CD8-positive, alpha-beta memory T cell (primary cell): ENCODE measurements at regions not wholly inside any gene's neighbourhood (a gene's known extent, or its start where the extent isn't known, plus 50 kb on each side); places are given as distances from the start of the nearest gene placed in this dataset.
A peak's percentile ranks its signal among the peaks of the same experiment; 100 is the strongest.

Source experiments
- CTCF ChIA-PET: fragments of 350-600 bp; sonication (Branson Sonifier 250); formaldehyde crosslinking; loops from one replicate; lab custom pipeline; 2021; ENCODE audit warnings: antibody characterized with exemption; lab: Charles Lee
- POLR2A ChIA-PET: fragments of 350-600 bp; sonication (Branson Sonifier 250); formaldehyde crosslinking; loops from one replicate; lab custom pipeline; 2021; ENCODE audit warnings: antibody characterized with exemption; lab: Charles Lee
- DNase-seq, 5 donors: peaks; one replicate each; pipeline versions ENCODE4 v3.0.0 to v3.0.0-alpha.2; 2020 to 2022; ENCODE audit warnings: mixed read lengths in 1 of 5
- H3K27ac ChIP-seq: one replicate; pipeline ENCODE4 v1.7.0; 2013; ENCODE audit warnings: low read depth, mild to moderate bottlenecking, low read length, moderate library complexity
- H3K27me3 ChIP-seq: 2 replicates; pipeline ENCODE4 v1.7.0; 2013; ENCODE audit warnings: low read length, mild to moderate bottlenecking; ENCODE audit not compliant: insufficient read depth, poor library complexity, severe bottlenecking
- H3K36me3 ChIP-seq: 2 replicates; pipeline ENCODE4 v1.7.0; 2013; ENCODE audit warnings: mild to moderate bottlenecking, low read length, moderate library complexity; ENCODE audit not compliant: insufficient read depth
- H3K4me1 ChIP-seq: 2 replicates; pipeline ENCODE4 v1.7.0; 2013; ENCODE audit warnings: mild to moderate bottlenecking, low read length, moderate library complexity; ENCODE audit not compliant: insufficient read depth
- H3K4me3 ChIP-seq: 2 replicates; pipeline ENCODE4 v1.7.0; 2013; ENCODE audit warnings: mild to moderate bottlenecking, low read length
- H3K9me3 ChIP-seq: 2 replicates; pipeline ENCODE4 v1.7.0; 2013; ENCODE audit warnings: mild to moderate bottlenecking, low read length
- H3K27ac Mint-ChIP-seq, 8 donors: one replicate each; pipeline ENCODE4 v1.8.0; 2020 to 2021; ENCODE audit warnings: mixed read lengths in 8 of 8, mild to moderate bottlenecking in 6 of 8, inconsistent platforms in 3 of 8, moderate library complexity in 3 of 8
- H3K27me3 Mint-ChIP-seq, 2 donors: one replicate each; pipeline ENCODE4 v1.8.0; 2020 to 2021; ENCODE audit warnings: mixed read lengths in 2 of 2, mild to moderate bottlenecking in 1 of 2, moderate library complexity in 1 of 2
- H3K36me3 Mint-ChIP-seq, 3 donors: one replicate each; pipeline ENCODE4 v1.8.0; 2020 to 2021; ENCODE audit warnings: mixed read lengths in 3 of 3, inconsistent platforms in 1 of 3, mild to moderate bottlenecking in 1 of 3
- H3K4me1 Mint-ChIP-seq, 3 donors: one replicate each; pipeline ENCODE4 v1.8.0; 2020 to 2021; ENCODE audit warnings: mixed read lengths in 3 of 3, inconsistent platforms in 1 of 3, mild to moderate bottlenecking in 1 of 3
- H3K4me3 Mint-ChIP-seq, 7 donors: one replicate each; pipeline ENCODE4 v1.8.0; 2020 to 2021; ENCODE audit warnings: mixed read lengths in 7 of 7, mild to moderate bottlenecking in 6 of 7, moderate library complexity in 4 of 7, inconsistent platforms in 2 of 7
- H3K9me3 Mint-ChIP-seq, 5 donors: one replicate each; pipeline ENCODE4 v1.8.0; 2020 to 2022; ENCODE audit warnings: mixed read lengths in 5 of 5, mild to moderate bottlenecking in 3 of 5, moderate library complexity in 2 of 5, inconsistent platforms in 1 of 5

GRCh38 chr10:3573498-3573897 lies 211.5 kb downstream of the KLF6 start:
- no peak for DNase-seq

GRCh38 chr10:3571310-3571825 lies 213.6 kb downstream of the KLF6 start:
- no peak for DNase-seq
- POLR2A ChIA-PET: no interaction called here
- Mint-ChIP-seq H3K9me3 (no peaks in the 10 kb centered on the region), H3K27me3 (peaks cover 4 to 7% of the 10 kb centered on the region in 2 donors), H3K27ac (no peak overlapping the region), H3K4me1 (peaks cover 10 to 18% (median 14%) of the 10 kb centered on the region in 3 donors), H3K36me3 (peaks cover 0 to 4% (median 0%) of the 10 kb centered on the region in 3 donors), H3K4me3 (no peak overlapping the region)
- H3K9me3 ChIP-seq: no peaks in the 10 kb centered on the region
- no peaks in the 10 kb centered on the region for H3K36me3 ChIP-seq
- no peak overlapping the region for H3K4me3 ChIP-seq
- no peak overlapping the region for H3K27ac ChIP-seq
- H3K4me1 ChIP-seq: peaks cover 8% of the 10 kb centered on the region
- no peaks in the 10 kb centered on the region for H3K27me3 ChIP-seq
- CTCF ChIA-PET: no interaction called here

More at GRCh38 chr10:3573498-3573897, 211.5 kb downstream of the KLF6 start:
- Histone ChIP-seq H3K36me3 (no peaks in the 10 kb centered on the region), H3K9me3 (no peaks in the 10 kb centered on the region), H3K27ac (no peak overlapping the region), H3K4me3 (no peak overlapping the region), H3K27me3 (no peaks in the 10 kb centered on the region), H3K4me1 (no peaks in the 10 kb centered on the region)
- Mint-ChIP-seq H3K27ac (no peak overlapping the region), H3K4me1 (peaks cover under 1 to 2% (median 2%) of the 10 kb centered on the region in 3 donors), H3K36me3 (peaks cover 0 to 4% (median 0%) of the 10 kb centered on the region in 3 donors), H3K9me3 (no peaks in the 10 kb centered on the region), H3K4me3 (no peak overlapping the region), H3K27me3 (peaks cover 6 to 19% of the 10 kb centered on the region in 2 donors)
- POLR2A ChIA-PET: no interaction called here
- CTCF ChIA-PET: interaction anchor here (1.0 to 1.4 kb wide), 2 partner anchors 9 to 23 kb away, joined by 3 to 4 read pairs; no protein-coding TSS in a partner anchor

- DNase-seq: no peak
- H3K36me3 Mint-ChIP-seq: peaks cover 0 to 4% (median 0%) of the 10 kb centered on the region in 3 donors
- CTCF ChIA-PET: no interaction called here
- Histone ChIP-seq H3K9me3 (no peaks in the 10 kb centered on the region), H3K36me3 (no peaks in the 10 kb centered on the region), H3K4me1 (peaks cover 8% of the 10 kb centered on the region), H3K27ac (no peak overlapping the region), H3K27me3 (no peaks in the 10 kb centered on the region), H3K4me3 (no peak overlapping the region)
- peaks cover 0 to under 1% (median 0%) of the 10 kb centered on the region in 5 donors for H3K9me3 Mint-ChIP-seq
- H3K27ac Mint-ChIP-seq: no peak overlapping the region
- H3K4me3 Mint-ChIP-seq: no peak overlapping the region
- H3K27me3 Mint-ChIP-seq: peaks cover 4 to 7% of the 10 kb centered on the region in 2 donors
- peaks cover 10 to 18% (median 14%) of the 10 kb centered on the region in 3 donors for H3K4me1 Mint-ChIP-seq
- POLR2A ChIA-PET: no interaction called here
These were observed 214.1 kb downstream of the KLF6 start for GRCh38 chr10:3570855-3571266.

GRCh38 chr10:3570131-3570729 lies 214.8 kb downstream of the KLF6 start:
- Histone ChIP-seq H3K4me3 (no peak overlapping the region), H3K27ac (no peak overlapping the region), H3K36me3 (no peaks in the 10 kb centered on the region), H3K4me1 (peaks cover 8% of the 10 kb centered on the region), H3K9me3 (no peaks in the 10 kb centered on the region), H3K27me3 (no peaks in the 10 kb centered on the region)
- DNase-seq: no peak
- ChIA-PET CTCF (no interaction called here), POLR2A (no interaction called here)
- H3K36me3 Mint-ChIP-seq: peaks cover 0 to 4% (median 0%) of the 10 kb centered on the region in 3 donors
- no peak overlapping the region for H3K27ac Mint-ChIP-seq
- peaks cover 0 to 5% (median 0%) of the 10 kb centered on the region in 5 donors for H3K9me3 Mint-ChIP-seq
- no peak overlapping the region for H3K4me3 Mint-ChIP-seq
- peaks cover 3 to 4% of the 10 kb centered on the region in 2 donors for H3K27me3 Mint-ChIP-seq
- peaks cover 10 to 18% (median 14%) of the 10 kb centered on the region in 3 donors for H3K4me1 Mint-ChIP-seq

GRCh38 chr10:3568983-3569382 lies 216.0 kb downstream of the KLF6 start:
- Histone ChIP-seq H3K9me3 (no peaks in the 10 kb centered on the region), H3K4me3 (no peak overlapping the region), H3K27me3 (no peaks in the 10 kb centered on the region), H3K27ac (no peak overlapping the region), H3K4me1 (peaks cover 8% of the 10 kb centered on the region), H3K36me3 (no peaks in the 10 kb centered on the region)
- no peak for DNase-seq
- H3K4me3 Mint-ChIP-seq: no peak overlapping the region
- ChIA-PET CTCF (no interaction called here), POLR2A (no interaction called here)
- peaks cover 10 to 18% (median 14%) of the 10 kb centered on the region in 3 donors for H3K4me1 Mint-ChIP-seq
- H3K9me3 Mint-ChIP-seq: peaks cover 0 to 5% (median 0%) of the 10 kb centered on the region in 5 donors
- peaks cover 3 to 7% of the 10 kb centered on the region in 2 donors for H3K27me3 Mint-ChIP-seq
- H3K27ac Mint-ChIP-seq: no peak overlapping the region
- peaks cover 0 to 4% (median 0%) of the 10 kb centered on the region in 3 donors for H3K36me3 Mint-ChIP-seq

GRCh38 chr10:3568392-3568791 lies 216.6 kb downstream of the KLF6 start:
- Mint-ChIP-seq H3K36me3 (peaks cover 0 to 4% (median 0%) of the 10 kb centered on the region in 3 donors), H3K4me1 (peaks cover 10 to 18% (median 14%) of the 10 kb centered on the region in 3 donors), H3K4me3 (no peak overlapping the region), H3K27me3 (peaks cover 3 to 7% of the 10 kb centered on the region in 2 donors), H3K9me3 (peaks cover 0 to 5% (median 0%) of the 10 kb centered on the region in 5 donors), H3K27ac (peak overlapping the region in 1 of 8 donors; percentile 19)
- Histone ChIP-seq H3K36me3 (no peaks in the 10 kb centered on the region), H3K4me3 (no peak overlapping the region), H3K9me3 (no peaks in the 10 kb centered on the region), H3K4me1 (peaks cover 8% of the 10 kb centered on the region), H3K27me3 (no peaks in the 10 kb centered on the region), H3K27ac (no peak overlapping the region)
- CTCF ChIA-PET: no interaction called here
- DNase-seq: no peak
- POLR2A ChIA-PET: no interaction called here

GRCh38 chr10:3567291-3567963 lies 217.6 kb downstream of the KLF6 start:
- H3K9me3 ChIP-seq: no peaks in the 10 kb centered on the region

GRCh38 chr10:3566627-3567026 lies 218.4 kb downstream of the KLF6 start:
- Mint-ChIP-seq H3K4me1 (peaks cover 10 to 18% (median 14%) of the 10 kb centered on the region in 3 donors), H3K36me3 (peaks cover 0 to 1% (median 0%) of the 10 kb centered on the region in 3 donors), H3K4me3 (no peak overlapping the region), H3K27me3 (peaks cover 3 to 5% of the 10 kb centered on the region in 2 donors), H3K9me3 (peaks cover 0 to 5% (median 0%) of the 10 kb centered on the region in 5 donors), H3K27ac (peak overlapping the region in 2 of 8 donors; percentile 3 to 22)
- no peaks in the 10 kb centered on the region for H3K36me3 ChIP-seq
- no peaks in the 10 kb centered on the region for H3K9me3 ChIP-seq
- ChIA-PET CTCF (no interaction called here), POLR2A (no interaction called here)
- DNase-seq: no peak
- peaks cover 8% of the 10 kb centered on the region for H3K4me1 ChIP-seq
- H3K27me3 ChIP-seq: no peaks in the 10 kb centered on the region
- no peak overlapping the region for H3K27ac ChIP-seq
- H3K4me3 ChIP-seq: no peak overlapping the region

More at GRCh38 chr10:3567291-3567963, 217.6 kb downstream of the KLF6 start:
- CTCF ChIA-PET: interaction anchor here (0.7 kb wide), 1 partner anchor 357 kb away, joined by 3 read pairs; no protein-coding TSS in a partner anchor
- Histone ChIP-seq H3K27me3 (no peaks in the 10 kb centered on the region), H3K27ac (no peak overlapping the region), H3K36me3 (no peaks in the 10 kb centered on the region), H3K4me1 (peaks cover 8% of the 10 kb centered on the region), H3K4me3 (no peak overlapping the region)
- H3K36me3 Mint-ChIP-seq: peaks cover 0 to 4% (median 0%) of the 10 kb centered on the region in 3 donors
- DNase-seq: no peak
- H3K4me1 Mint-ChIP-seq: peaks cover 10 to 18% (median 14%) of the 10 kb centered on the region in 3 donors
- H3K27me3 Mint-ChIP-seq: peaks cover 3 to 5% of the 10 kb centered on the region in 2 donors
- POLR2A ChIA-PET: no interaction called here
- peaks cover 0 to 5% (median 0%) of the 10 kb centered on the region in 5 donors for H3K9me3 Mint-ChIP-seq
- peak overlapping the region in 1 of 8 donors; percentile 18 for H3K27ac Mint-ChIP-seq
- peak overlapping the region in 1 of 7 donors; percentile 6 for H3K4me3 Mint-ChIP-seq
